ENCODE measurements at regions not wholly inside any gene's neighbourhood (a gene's known extent, or its start where the extent isn't known, plus 50 kb on each side); places are given as distances from the start of the nearest gene placed in this dataset.
"Not testable (repeated sequence)": the region's sequence is repeated elsewhere in the genome, so short reads cannot be mapped to it uniquely, and the experiment has no call there.

DNA sequence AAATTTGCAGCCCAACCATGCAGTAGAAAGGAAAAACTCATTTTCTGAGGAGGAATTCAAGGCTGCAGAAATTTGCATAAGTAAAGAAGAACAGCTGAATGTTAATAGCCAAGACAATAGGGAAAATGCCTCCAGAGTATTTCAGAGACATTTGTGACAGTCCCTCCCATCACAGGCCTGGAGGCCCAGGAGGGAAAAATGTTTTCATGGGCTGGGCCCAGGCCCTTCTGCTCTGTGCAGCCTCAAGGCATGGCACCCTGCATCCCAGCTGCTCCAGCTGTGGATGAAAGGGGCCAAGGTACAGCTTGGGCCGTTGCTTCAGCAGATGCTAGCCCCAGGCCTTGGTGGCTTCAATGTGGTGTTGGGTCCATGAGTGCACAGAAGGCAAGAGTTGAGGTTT is 62.3 kb downstream of the ATXN7L3B start (continued):
- TF ChIP-seq, protein P1, sequence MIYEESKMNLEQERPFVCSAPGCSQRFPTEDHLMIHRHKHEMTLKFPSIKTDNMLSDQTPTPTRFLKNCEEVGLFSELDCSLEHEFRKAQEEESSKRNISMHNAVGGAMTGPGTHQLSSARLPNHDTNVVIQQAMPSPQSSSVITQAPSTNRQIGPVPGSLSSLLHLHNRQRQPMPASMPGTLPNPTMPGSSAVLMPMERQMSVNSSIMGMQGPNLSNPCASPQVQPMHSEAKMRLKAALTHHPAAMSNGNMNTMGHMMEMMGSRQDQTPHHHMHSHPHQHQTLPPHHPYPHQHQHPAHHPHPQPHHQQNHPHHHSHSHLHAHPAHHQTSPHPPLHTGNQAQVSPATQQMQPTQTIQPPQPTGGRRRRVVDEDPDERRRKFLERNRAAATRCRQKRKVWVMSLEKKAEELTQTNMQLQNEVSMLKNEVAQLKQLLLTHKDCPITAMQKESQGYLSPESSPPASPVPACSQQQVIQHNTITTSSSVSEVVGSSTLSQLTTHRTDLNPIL (CRISPR knock-in tag; IDR thresholded peaks at IDR 0.05; ENCODE audit: low read depth), result no peak
- TF ChIP-seq ZFP30 (CRISPR knock-in tag; IDR thresholded peaks at IDR 0.05), result no peak
- no peak for TF ChIP-seq ISL1 (CRISPR knock-in tag; IDR thresholded peaks at IDR 0.05)
- no peak for TF ChIP-seq ZNF70 (CRISPR knock-in tag; IDR thresholded peaks at IDR 0.05)
- TF ChIP-seq CSDC2 (CRISPR knock-in tag; IDR thresholded peaks at IDR 0.05), result no peak
- TF ChIP-seq ESRRG (CRISPR knock-in tag; IDR thresholded peaks at IDR 0.05), result no peak
- TF ChIP-seq RARB (CRISPR knock-in tag; IDR thresholded peaks at IDR 0.05), result no peak
- no peak for TF ChIP-seq GLIS3 (CRISPR knock-in tag; IDR thresholded peaks at IDR 0.05)
- no peak for TF ChIP-seq TCF4 (CRISPR knock-in tag; IDR thresholded peaks at IDR 0.05; ENCODE audit: borderline replicate concordance)
- TF ChIP-seq ZNF8 (CRISPR knock-in tag; IDR thresholded peaks at IDR 0.05), result no peak
- TF ChIP-seq ARNTL (CRISPR knock-in tag; IDR thresholded peaks at IDR 0.05; ENCODE audit: borderline replicate concordance, low read depth), result no peak

DNA sequence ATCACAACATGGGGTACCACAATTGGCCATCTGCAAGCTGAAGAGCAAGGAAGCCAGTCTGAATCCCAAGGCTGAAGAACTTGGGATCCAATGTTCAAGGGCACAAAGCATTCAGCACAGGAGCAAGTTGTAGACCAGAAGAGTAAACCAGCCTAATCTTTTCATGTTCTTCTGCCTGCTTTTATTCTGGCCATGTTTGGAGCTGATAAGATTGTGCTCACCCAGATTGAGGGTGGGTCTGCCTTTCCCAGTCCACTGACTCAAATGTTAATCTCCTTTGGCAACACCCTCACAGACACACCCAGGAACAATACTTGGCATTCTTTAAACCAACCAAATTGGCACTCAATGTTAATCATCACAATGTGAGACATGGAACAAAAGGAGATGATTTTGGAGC is 63.2 kb downstream of the ATXN7L3B start:
- not testable (repeated sequence) for ATAC-seq

DNA sequence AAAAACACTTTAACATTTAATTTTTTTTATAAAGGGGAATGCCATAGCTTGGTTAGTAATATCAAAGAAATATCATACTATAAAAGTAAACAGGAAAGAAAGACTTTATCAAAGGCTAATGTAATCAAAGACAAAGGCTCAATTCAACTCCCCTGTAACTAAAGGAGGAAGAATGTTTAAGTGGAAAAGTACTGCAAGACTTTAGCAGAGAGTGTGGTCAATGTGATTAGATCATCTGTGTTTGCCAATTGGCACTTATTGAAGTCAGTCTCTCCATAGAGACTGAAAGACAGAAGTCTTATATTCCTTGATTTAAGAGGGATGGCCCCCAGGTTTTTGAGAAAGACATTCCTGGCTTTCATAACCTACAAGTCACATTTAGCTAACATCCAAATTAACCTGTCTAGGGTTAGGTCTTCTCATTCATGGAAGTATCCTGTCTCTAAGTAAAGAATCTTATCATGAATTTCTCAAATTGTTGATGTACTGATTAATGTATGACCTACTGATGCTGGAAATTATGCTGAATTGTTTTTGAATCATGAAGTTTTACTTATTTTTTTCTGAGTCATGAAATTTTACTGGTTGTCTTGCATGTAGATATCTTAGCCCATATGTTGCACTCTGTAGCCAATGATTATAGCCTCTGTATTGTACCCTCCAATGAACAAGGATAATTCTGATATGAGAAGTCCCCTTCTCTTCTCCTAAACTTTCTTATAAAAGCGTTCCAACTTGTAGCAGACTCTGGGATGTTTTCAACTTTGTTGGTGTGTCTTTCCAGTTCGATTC is 65.4 kb downstream of the ATXN7L3B start:
- no peak for ATAC-seq
- no peak for TF ChIP-seq ZC3H10 (CRISPR knock-in tag; IDR thresholded peaks at IDR 0.05)
- no peak for TF ChIP-seq RARB (CRISPR knock-in tag; IDR thresholded peaks at IDR 0.05)
- TF ChIP-seq GLIS3 (CRISPR knock-in tag; IDR thresholded peaks at IDR 0.05), result no peak
- TF ChIP-seq ZNF70 (CRISPR knock-in tag; IDR thresholded peaks at IDR 0.05), result no peak
- no peak for TF ChIP-seq SNAI2 (CRISPR knock-in tag; IDR thresholded peaks at IDR 0.05)
- TF ChIP-seq ZFP3 (CRISPR knock-in tag; IDR thresholded peaks at IDR 0.05), result no peak
- no peak for TF ChIP-seq OSR1 (CRISPR knock-in tag; IDR thresholded peaks at IDR 0.05)
- no peak for TF ChIP-seq PPARA (CRISPR knock-in tag; IDR thresholded peaks at IDR 0.05; ENCODE audit: borderline replicate concordance)
- TF ChIP-seq ZFP30 (CRISPR knock-in tag; IDR thresholded peaks at IDR 0.05), result no peak
- no peak for TF ChIP-seq BACH2 (CRISPR knock-in tag; IDR thresholded peaks at IDR 0.05; ENCODE audit: borderline replicate concordance)
- TF ChIP-seq TOX (CRISPR knock-in tag; IDR thresholded peaks at IDR 0.05; ENCODE audit: borderline replicate concordance), result no peak
- TF ChIP-seq ZNF565 (CRISPR knock-in tag; conservative IDR thresholded peaks at IDR 0.05; ENCODE audit: low read depth), result no peak
- TF ChIP-seq, protein P2, sequence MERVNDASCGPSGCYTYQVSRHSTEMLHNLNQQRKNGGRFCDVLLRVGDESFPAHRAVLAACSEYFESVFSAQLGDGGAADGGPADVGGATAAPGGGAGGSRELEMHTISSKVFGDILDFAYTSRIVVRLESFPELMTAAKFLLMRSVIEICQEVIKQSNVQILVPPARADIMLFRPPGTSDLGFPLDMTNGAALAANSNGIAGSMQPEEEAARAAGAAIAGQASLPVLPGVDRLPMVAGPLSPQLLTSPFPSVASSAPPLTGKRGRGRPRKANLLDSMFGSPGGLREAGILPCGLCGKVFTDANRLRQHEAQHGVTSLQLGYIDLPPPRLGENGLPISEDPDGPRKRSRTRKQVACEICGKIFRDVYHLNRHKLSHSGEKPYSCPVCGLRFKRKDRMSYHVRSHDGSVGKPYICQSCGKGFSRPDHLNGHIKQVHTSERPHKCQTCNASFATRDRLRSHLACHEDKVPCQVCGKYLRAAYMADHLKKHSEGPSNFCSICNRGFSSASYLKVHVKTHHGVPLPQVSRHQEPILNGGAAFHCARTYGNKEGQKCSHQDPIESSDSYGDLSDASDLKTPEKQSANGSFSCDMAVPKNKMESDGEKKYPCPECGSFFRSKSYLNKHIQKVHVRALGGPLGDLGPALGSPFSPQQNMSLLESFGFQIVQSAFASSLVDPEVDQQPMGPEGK (CRISPR knock-in tag; IDR thresholded peaks at IDR 0.05; ENCODE audit: borderline replicate concordance), result no peak
- no peak for TF ChIP-seq ZNF8 (CRISPR knock-in tag; IDR thresholded peaks at IDR 0.05)
- TF ChIP-seq, protein P1 (CRISPR knock-in tag; IDR thresholded peaks at IDR 0.05; ENCODE audit: low read depth), result no peak
- TF ChIP-seq, protein P3, sequence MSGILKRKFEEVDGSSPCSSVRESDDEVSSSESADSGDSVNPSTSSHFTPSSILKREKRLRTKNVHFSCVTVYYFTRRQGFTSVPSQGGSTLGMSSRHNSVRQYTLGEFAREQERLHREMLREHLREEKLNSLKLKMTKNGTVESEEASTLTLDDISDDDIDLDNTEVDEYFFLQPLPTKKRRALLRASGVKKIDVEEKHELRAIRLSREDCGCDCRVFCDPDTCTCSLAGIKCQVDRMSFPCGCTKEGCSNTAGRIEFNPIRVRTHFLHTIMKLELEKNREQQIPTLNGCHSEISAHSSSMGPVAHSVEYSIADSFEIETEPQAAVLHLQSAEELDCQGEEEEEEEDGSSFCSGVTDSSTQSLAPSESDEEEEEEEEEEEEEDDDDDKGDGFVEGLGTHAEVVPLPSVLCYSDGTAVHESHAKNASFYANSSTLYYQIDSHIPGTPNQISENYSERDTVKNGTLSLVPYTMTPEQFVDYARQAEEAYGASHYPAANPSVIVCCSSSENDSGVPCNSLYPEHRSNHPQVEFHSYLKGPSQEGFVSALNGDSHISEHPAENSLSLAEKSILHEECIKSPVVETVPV (CRISPR knock-in tag; IDR thresholded peaks at IDR 0.05), result no peak
- TF ChIP-seq ISL1 (CRISPR knock-in tag; IDR thresholded peaks at IDR 0.05), result no peak
- TF ChIP-seq, protein P4, sequence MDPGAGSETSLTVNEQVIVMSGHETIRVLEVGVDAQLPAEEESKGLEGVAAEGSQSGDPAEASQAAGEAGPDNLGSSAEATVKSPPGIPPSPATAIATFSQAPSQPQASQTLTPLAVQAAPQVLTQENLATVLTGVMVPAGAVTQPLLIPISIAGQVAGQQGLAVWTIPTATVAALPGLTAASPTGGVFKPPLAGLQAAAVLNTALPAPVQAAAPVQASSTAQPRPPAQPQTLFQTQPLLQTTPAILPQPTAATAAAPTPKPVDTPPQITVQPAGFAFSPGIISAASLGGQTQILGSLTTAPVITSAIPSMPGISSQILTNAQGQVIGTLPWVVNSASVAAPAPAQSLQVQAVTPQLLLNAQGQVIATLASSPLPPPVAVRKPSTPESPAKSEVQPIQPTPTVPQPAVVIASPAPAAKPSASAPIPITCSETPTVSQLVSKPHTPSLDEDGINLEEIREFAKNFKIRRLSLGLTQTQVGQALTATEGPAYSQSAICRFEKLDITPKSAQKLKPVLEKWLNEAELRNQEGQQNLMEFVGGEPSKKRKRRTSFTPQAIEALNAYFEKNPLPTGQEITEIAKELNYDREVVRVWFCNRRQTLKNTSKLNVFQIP (CRISPR knock-in tag; IDR thresholded peaks at IDR 0.05; ENCODE audit: borderline replicate concordance, low read depth), result no peak
- TF ChIP-seq ARNTL (CRISPR knock-in tag; IDR thresholded peaks at IDR 0.05; ENCODE audit: borderline replicate concordance, low read depth), result no peak
- TF ChIP-seq ESRRG (CRISPR knock-in tag; IDR thresholded peaks at IDR 0.05), result no peak
